ENCODE measurements at regions not wholly inside any gene's neighbourhood (a gene's known extent, or its start where the extent isn't known, plus 50 kb on each side); places are given as distances from the start of the nearest gene placed in this dataset.
"Not testable (repeated sequence)": the region's sequence is repeated elsewhere in the genome, so short reads cannot be mapped to it uniquely, and the experiment has no call there.

- DNase-seq (ENCODE audit: low spot score) = no peak
Observed at GRCh38 chr13:54402495-54402894, 1373.9 kb downstream of the OLFM4 start.

GRCh38 chr13:54415753-54416366 lies 1387.2 kb downstream of the OLFM4 start:
- DNase-seq (ENCODE audit: low spot score) = no peak

- not testable (repeated sequence) for DNase-seq (ENCODE audit: low spot score)
Observed at GRCh38 chr13:54422946-54423345, 1394.3 kb downstream of the OLFM4 start.

GRCh38 chr13:54424344-54424743 lies 1395.7 kb downstream of the OLFM4 start:
- no peak for DNase-seq (ENCODE audit: low spot score)

- DNase-seq (ENCODE audit: low spot score) = no peak
Observed at GRCh38 chr13:54433493-54434206, 1405.0 kb downstream of the OLFM4 start.

- DNase-seq (ENCODE audit: low spot score) = not testable (repeated sequence)
Observed at GRCh38 chr13:54440853-54441400, 1412.3 kb downstream of the OLFM4 start.

- no peak for DNase-seq (ENCODE audit: low spot score)
Observed at GRCh38 chr13:54445453-54445852, 1416.8 kb downstream of the OLFM4 start.

- no peak for DNase-seq (ENCODE audit: low spot score)
Observed at GRCh38 chr13:54445865-54446264, 1417.3 kb downstream of the OLFM4 start.

- peak; percentile 44 for DNase-seq (ENCODE audit: low spot score)
Observed at GRCh38 chr13:54449922-54450321, 1421.3 kb downstream of the OLFM4 start.

GRCh38 chr13:54484166-54484565 lies 1455.6 kb downstream of the OLFM4 start:
- DNase-seq (ENCODE audit: low spot score) = no peak

GRCh38 chr13:54486421-54487166 lies 1458.0 kb downstream of the OLFM4 start:
- no peak for DNase-seq (ENCODE audit: low spot score)

- DNase-seq (ENCODE audit: low spot score) = no peak
Observed at GRCh38 chr13:54489359-54489758, 1460.7 kb downstream of the OLFM4 start.

GRCh38 chr13:54492995-54493394 lies 1464.4 kb downstream of the OLFM4 start:
- no peak for DNase-seq (ENCODE audit: low spot score)

- DNase-seq (ENCODE audit: low spot score) = no peak
Observed at GRCh38 chr13:54511366-54511765, 1482.8 kb downstream of the OLFM4 start.

GRCh38 chr13:54513254-54513653 lies 1484.6 kb downstream of the OLFM4 start:
- DNase-seq (ENCODE audit: low spot score) = no peak

- DNase-seq (ENCODE audit: low spot score) = peak; percentile 53
Observed at GRCh38 chr13:54536112-54536511, 1507.5 kb downstream of the OLFM4 start.

- peak; percentile 3 for DNase-seq (ENCODE audit: low spot score)
Observed at GRCh38 chr13:54563286-54563685, 1534.7 kb downstream of the OLFM4 start.

GRCh38 chr13:54572037-54572436 lies 1543.4 kb downstream of the OLFM4 start:
- DNase-seq (ENCODE audit: low spot score) = not testable (repeated sequence)

GRCh38 chr13:54573186-54573585 lies 1544.6 kb downstream of the OLFM4 start:
- DNase-seq (ENCODE audit: low spot score) = no peak

- DNase-seq (ENCODE audit: low spot score) = peak; percentile 32
Observed at GRCh38 chr13:54574791-54575190, 1546.2 kb downstream of the OLFM4 start.

- DNase-seq (ENCODE audit: low spot score) = no peak
Observed at GRCh38 chr13:54591540-54591939, 1562.9 kb downstream of the OLFM4 start.

- DNase-seq (ENCODE audit: low spot score) = no peak
Observed at GRCh38 chr13:54592201-54592600, 1563.6 kb downstream of the OLFM4 start.

- DNase-seq (ENCODE audit: low spot score) = no peak
Observed at GRCh38 chr13:54593504-54593903, 1564.9 kb downstream of the OLFM4 start.

All from RKO (cell line).